ENCODE measurements at regions not wholly inside any gene's neighbourhood (a gene's known extent, or its start where the extent isn't known, plus 50 kb on each side); places are given as distances from the start of the nearest gene placed in this dataset.

DNA sequence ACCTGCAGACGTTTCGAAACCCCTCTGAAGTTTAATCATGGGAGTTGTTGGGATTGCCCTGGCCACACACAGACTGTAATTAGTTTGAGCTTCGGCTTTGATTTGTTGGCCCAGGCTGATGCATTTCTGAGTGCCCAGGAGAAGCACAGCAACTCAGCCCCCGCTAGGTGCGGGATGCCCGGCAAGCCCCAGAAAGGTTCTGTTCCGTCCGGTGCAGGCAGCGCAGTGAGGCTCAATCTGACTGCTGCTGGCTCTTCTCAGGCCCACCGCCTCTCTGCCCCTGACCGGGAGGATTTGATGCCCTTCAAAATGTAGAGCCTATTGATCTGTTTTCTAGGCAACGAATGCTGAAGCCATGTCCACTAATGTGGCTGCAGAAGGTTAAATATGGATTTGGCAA lies 73.4 kb upstream of the TAF11L2 start:
- TF ChIP-seq, protein P1, sequence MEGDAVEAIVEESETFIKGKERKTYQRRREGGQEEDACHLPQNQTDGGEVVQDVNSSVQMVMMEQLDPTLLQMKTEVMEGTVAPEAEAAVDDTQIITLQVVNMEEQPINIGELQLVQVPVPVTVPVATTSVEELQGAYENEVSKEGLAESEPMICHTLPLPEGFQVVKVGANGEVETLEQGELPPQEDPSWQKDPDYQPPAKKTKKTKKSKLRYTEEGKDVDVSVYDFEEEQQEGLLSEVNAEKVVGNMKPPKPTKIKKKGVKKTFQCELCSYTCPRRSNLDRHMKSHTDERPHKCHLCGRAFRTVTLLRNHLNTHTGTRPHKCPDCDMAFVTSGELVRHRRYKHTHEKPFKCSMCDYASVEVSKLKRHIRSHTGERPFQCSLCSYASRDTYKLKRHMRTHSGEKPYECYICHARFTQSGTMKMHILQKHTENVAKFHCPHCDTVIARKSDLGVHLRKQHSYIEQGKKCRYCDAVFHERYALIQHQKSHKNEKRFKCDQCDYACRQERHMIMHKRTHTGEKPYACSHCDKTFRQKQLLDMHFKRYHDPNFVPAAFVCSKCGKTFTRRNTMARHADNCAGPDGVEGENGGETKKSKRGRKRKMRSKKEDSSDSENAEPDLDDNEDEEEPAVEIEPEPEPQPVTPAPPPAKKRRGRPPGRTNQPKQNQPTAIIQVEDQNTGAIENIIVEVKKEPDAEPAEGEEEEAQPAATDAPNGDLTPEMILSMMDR (IDR thresholded peaks at IDR 0.05 in 2 of 3, conservative IDR thresholded peaks at IDR 0.05 in 1 of 3; ENCODE audit: insufficient read depth in 2 of 3, low read depth in 1 of 3, low read length in 3 of 3), result no peak
- TF ChIP-seq SAP30 (IDR thresholded peaks at IDR 0.05; ENCODE audit: borderline replicate concordance, insufficient read depth, low read depth, low read length, poor library complexity, severe bottlenecking) (no peak), TRIM28 (IDR thresholded peaks at IDR 0.05) (no peak), PHF20 (IDR thresholded peaks at IDR 0.05; ENCODE audit: partially characterized antibody) (no peak), CHD4 (IDR thresholded peaks at IDR 0.05; ENCODE audit: insufficient read depth, insufficient replicate concordance, low read depth, low read length, poor library complexity, severe bottlenecking) (no peak), HDGF (IDR thresholded peaks at IDR 0.05) (no peak), ZC3H4 (CRISPR knock-in tag; IDR thresholded peaks at IDR 0.05; ENCODE audit: borderline replicate concordance) (no peak), HMGN3 (IDR thresholded peaks at IDR 0.05; ENCODE audit: borderline replicate concordance, extremely low read depth, insufficient read length, low read depth, low read length) (no peak), POLR2AphosphoS5 (IDR thresholded peaks at IDR 0.05; ENCODE audit: control insufficient read depth, insufficient read depth, low read depth, low read length) (no peak)

Measured in K562 (cell line).